SK-N-SH treated with all-trans-retinoic acid at 6 μM for 48 hours (cell line): ENCODE measurements at regions not wholly inside any gene's neighbourhood (a gene's known extent, or its start where the extent isn't known, plus 50 kb on each side); places are given as distances from the start of the nearest gene placed in this dataset.

Source experiments
- ARNTL ChIP-seq: fragments of 450-650 bp; formaldehyde crosslinking; IDR thresholded peaks from 2 replicates; pipeline ENCODE4 v1.5.0; 2020; ENCODE audit warnings: low read depth, mild to moderate bottlenecking, moderate library complexity, borderline replicate concordance
- CREB5 ChIP-seq: fragments of 250-450 bp; sonication (Bioruptor Pico); IDR thresholded peaks from 2 replicates; pipeline ENCODE4 v1.5.1; 2020; ENCODE audit warnings: low read depth, mild to moderate bottlenecking, moderate library complexity
- POU6F1 ChIP-seq: fragments of 250-450 bp; sonication (Bioruptor Pico); IDR thresholded peaks from 2 replicates; pipeline ENCODE4 v1.8.0; 2021; ENCODE audit warnings: low read depth, mild to moderate bottlenecking, moderate library complexity, borderline replicate concordance
- PPARA ChIP-seq: fragments of 250-450 bp; sonication (Bioruptor Pico); IDR thresholded peaks from 2 replicates; pipeline ENCODE4 v1.5.0; 2020; ENCODE audit warnings: mild to moderate bottlenecking, borderline replicate concordance
- RARB ChIP-seq: fragments of 250-450 bp; sonication (Bioruptor Pico); IDR thresholded peaks from 2 replicates; pipeline ENCODE4 v1.8.0; 2021; ENCODE audit warnings: mild to moderate bottlenecking, moderate library complexity
- TF ChIP-seq, protein P1 (sequence below): fragments of 250-450 bp; sonication (Bioruptor Pico); IDR thresholded peaks from 2 replicates; pipeline ENCODE4 v1.8.0; 2020; ENCODE audit warnings: mild to moderate bottlenecking, moderate library complexity, borderline replicate concordance

GRCh38 chr4:135476272-135476671 lies 1274.7 kb upstream of the PABPC4L start:
- no peak for TF ChIP-seq ARNTL (CRISPR knock-in tag)
- TF ChIP-seq POU6F1 (CRISPR knock-in tag), result no peak
- no peak for TF ChIP-seq RARB (CRISPR knock-in tag)
- no peak for TF ChIP-seq CREB5 (CRISPR knock-in tag)
- TF ChIP-seq PPARA (CRISPR knock-in tag), result no peak
- TF ChIP-seq, protein P1, sequence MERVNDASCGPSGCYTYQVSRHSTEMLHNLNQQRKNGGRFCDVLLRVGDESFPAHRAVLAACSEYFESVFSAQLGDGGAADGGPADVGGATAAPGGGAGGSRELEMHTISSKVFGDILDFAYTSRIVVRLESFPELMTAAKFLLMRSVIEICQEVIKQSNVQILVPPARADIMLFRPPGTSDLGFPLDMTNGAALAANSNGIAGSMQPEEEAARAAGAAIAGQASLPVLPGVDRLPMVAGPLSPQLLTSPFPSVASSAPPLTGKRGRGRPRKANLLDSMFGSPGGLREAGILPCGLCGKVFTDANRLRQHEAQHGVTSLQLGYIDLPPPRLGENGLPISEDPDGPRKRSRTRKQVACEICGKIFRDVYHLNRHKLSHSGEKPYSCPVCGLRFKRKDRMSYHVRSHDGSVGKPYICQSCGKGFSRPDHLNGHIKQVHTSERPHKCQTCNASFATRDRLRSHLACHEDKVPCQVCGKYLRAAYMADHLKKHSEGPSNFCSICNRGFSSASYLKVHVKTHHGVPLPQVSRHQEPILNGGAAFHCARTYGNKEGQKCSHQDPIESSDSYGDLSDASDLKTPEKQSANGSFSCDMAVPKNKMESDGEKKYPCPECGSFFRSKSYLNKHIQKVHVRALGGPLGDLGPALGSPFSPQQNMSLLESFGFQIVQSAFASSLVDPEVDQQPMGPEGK, result no peak
